Stimulated activated naive CD8-positive, alpha-beta T cell treated with anti-CD3 and anti-CD28 coated beads, Interleukin-15, amount 100 ng/mL, for 72 hours (primary cell): ENCODE measurements at regions not wholly inside any gene's neighbourhood (a gene's known extent, or its start where the extent isn't known, plus 50 kb on each side); places are given as distances from the start of the nearest gene placed in this dataset.
"Not testable (repeated sequence)": the region's sequence is repeated elsewhere in the genome, so short reads cannot be mapped to it uniquely, and the experiment has no call there.

Source experiments
- ATAC-seq: fragments of 150-1000 bp; cut with Tn5 transposase; 2 replicates; pipeline ENCODE4 v1.10.0; 2021; ENCODE audit warnings: mild to moderate bottlenecking, moderate library complexity
- DNase-seq, 2 donors: peaks; one replicate each; pipeline ENCODE4 v3.0.0; 2021 to 2022
- H3K27ac Mint-ChIP-seq, 2 donors: one replicate each; pipeline ENCODE4 v1.8.0; 2022; ENCODE audit warnings: mild to moderate bottlenecking in 2 of 2, mixed read lengths in 2 of 2, moderate library complexity in 2 of 2
- H3K27me3 Mint-ChIP-seq: one replicate; pipeline ENCODE4 v1.8.0; 2022; ENCODE audit warnings: mixed read lengths
- H3K4me1 Mint-ChIP-seq: one replicate; pipeline ENCODE4 v1.8.0; 2022; ENCODE audit warnings: mild to moderate bottlenecking, mixed read lengths
- H3K4me3 Mint-ChIP-seq, 2 donors: one replicate each; pipeline ENCODE4 v1.8.0; 2022; ENCODE audit warnings: mild to moderate bottlenecking in 2 of 2, mixed read lengths in 2 of 2, moderate library complexity in 1 of 2
- H3K9me3 Mint-ChIP-seq, 2 donors: one replicate each; pipeline ENCODE4 v1.8.0; 2022; ENCODE audit warnings: mixed read lengths in 2 of 2

DNA sequence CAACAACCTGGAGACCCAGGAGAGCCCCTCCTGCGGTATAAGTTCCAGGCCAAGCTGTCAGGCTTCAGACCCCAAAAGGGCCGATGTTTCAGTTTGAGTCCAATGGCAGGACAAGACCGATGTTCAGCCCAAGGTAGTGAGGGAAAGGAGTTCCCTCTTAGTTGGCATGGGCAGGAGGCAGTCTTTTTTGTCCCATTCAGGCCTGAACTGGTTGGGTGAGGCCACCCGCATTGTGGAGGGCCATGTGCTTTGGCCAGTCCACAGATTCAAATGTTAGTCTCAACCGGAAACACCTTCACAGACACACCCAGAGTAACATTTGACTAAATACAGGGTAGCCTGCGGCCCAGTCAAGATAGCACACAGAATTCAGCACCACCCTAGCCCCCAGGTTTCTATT is 89.6 kb upstream of the ANKRD10 start:
- Mint-ChIP-seq H3K27me3 (peaks cover 38% of the 10 kb centered on the region), H3K4me3 (no peak overlapping the region), H3K4me1 (no peaks in the 10 kb centered on the region), H3K27ac (no peak overlapping the region), H3K9me3 (no peaks in the 10 kb centered on the region)
- DNase-seq (no peak), ATAC-seq (no peak)

DNA sequence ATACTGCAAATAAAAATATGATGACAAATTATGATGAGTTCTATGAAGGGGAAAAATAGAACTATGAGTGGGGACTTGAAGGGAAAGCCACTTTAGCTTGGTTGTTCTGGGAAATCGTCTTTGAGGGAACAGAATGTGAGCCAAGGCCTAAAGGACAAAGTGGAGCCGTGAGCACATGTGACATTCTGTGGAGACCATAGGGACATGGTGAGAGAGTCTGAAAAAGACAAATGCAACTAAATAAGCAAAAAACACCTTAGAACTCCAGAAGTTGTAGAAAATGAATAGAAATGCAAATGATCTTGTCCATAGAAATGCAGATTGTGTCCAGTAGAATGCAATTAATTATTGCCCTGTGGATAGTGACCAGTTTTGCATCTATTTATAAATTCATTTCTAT is 86.8 kb upstream of the ANKRD10 start:
- Mint-ChIP-seq H3K9me3 (no peaks in the 10 kb centered on the region), H3K27me3 (peaks cover 50% of the 10 kb centered on the region), H3K4me3 (no peak overlapping the region), H3K4me1 (no peaks in the 10 kb centered on the region), H3K27ac (no peak overlapping the region)
- no peak for ATAC-seq
- DNase-seq: no peak

DNA sequence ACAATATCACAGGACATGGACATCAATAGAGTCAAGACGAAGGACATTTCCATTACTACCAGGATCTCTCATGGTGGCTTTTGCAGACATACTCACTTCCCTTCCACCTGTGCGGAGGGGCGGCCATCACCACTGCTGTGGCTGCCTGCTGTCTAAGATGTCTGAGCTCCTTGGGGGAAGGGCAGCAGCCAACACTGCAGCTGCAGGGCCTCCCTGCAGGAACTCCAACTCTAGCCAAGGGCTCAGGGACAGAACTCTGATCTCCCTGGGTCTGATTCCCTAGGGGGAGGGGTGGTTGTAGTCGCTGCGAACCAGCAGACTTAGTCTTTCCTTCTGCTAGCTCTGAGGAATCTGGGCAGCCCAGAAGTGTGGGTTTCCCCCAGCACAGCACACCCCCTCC is 78.9 kb upstream of the ANKRD10 start:
- Mint-ChIP-seq H3K9me3 (no peaks in the 10 kb centered on the region), H3K27me3 (peaks cover 56% of the 10 kb centered on the region), H3K27ac (no peak overlapping the region), H3K4me3 (no peak overlapping the region), H3K4me1 (no peaks in the 10 kb centered on the region)
- ATAC-seq (no peak), DNase-seq (no peak)

DNA sequence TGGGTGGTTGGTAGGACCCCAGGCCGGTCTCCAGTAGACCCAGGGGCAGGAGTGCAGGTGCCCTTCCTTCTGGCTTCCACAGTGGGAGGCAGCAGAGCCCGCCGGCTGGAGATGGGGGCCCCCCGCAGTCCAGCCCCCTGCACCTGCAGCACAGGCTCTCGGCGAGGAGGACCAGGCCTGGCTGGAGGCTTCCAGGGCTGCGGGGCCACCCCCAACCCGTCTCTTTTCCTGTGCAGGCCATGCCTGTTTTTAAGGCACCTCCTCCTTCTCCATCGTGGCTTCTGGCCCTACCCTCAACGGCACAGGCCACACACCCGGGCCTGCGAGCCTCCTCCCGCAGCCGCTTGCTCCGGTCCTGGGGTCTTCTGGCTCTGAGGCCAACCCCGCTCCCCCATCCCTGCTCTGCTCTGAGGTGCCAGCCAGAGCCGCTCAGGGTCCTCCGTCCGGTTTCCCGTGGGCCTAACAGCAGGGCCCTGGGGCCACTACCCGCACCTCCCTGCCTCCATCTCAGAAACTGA is 77.2 kb upstream of the ANKRD10 start:
- Mint-ChIP-seq H3K4me1 (no peaks in the 10 kb centered on the region), H3K27ac (no peak overlapping the region), H3K9me3 (no peaks in the 10 kb centered on the region), H3K27me3 (peaks cover 55% of the 10 kb centered on the region), H3K4me3 (no peak overlapping the region)
- peak; percentile 12 for ATAC-seq
- DNase-seq: no peak

DNA sequence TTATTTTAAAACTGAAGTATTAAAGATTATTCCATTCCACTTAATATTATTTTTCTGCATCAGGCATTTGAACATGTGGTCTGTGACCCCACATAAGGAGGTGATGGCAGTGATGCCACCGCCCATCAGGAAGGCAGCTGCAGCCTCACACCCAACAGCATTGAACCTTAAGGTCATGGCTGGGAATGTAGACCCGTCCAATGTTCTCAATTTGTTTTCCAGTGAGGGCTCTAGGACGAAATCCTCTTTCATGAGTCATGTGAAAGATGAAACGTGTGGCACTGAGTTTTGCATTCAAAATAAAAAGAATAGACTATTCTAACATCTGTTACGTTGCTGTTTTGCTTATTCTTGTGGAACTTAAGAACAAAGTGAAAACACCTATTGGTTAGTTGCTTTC is 74.5 kb upstream of the ANKRD10 start:
- no peak overlapping the region for H3K27ac Mint-ChIP-seq
- H3K9me3 Mint-ChIP-seq: no peaks in the 10 kb centered on the region
- H3K4me1 Mint-ChIP-seq: no peaks in the 10 kb centered on the region
- peaks cover 46% of the 10 kb centered on the region for H3K27me3 Mint-ChIP-seq
- ATAC-seq (no peak), DNase-seq (no peak)
- H3K4me3 Mint-ChIP-seq: no peak overlapping the region

DNA sequence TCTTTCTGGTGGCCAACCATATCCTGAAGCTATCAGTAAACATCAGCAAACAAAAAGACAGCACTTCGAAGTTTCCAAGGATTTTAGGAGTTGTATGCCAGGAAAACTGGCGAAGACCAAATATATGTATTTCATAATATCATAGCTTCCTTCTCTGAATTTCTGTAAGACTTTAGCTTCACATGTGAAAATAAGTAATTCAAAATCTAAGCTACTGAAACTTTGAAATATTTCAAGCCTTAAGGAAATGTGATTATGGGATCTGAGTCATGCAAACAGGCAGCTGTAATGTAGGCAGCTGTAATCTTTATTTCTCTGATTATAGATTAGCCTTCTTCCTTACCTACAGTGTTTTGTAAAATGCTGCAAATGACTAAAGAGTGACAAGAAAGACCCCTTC is 70.7 kb upstream of the ANKRD10 start:
- no peak for DNase-seq
- Mint-ChIP-seq H3K27ac (no peak overlapping the region), H3K9me3 (no peaks in the 10 kb centered on the region), H3K27me3 (peaks cover 70% of the 10 kb centered on the region), H3K4me3 (no peak overlapping the region), H3K4me1 (no peaks in the 10 kb centered on the region)
- ATAC-seq: no peak

DNA sequence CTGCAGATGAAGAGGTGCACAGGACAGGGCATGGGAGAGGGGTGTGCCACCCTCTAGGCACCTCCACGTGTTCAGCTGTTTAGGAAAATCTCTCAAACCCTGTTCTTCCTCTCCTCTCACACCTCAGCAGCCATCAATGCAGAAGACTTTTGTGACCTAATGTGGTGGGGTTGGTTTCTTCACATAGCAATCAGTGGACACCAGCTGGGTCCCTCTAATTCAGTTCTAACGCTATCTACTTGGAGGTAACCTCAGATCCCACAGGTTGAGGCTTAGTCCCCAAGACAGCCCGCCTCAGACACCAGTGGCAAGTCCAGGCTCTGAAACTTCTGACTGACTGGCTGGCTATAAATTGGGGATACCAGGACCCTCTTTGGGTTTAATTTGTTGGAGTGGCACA is 69.9 kb upstream of the ANKRD10 start:
- Mint-ChIP-seq H3K27me3 (peaks cover 74% of the 10 kb centered on the region), H3K9me3 (no peaks in the 10 kb centered on the region), H3K4me3 (no peak overlapping the region), H3K4me1 (no peaks in the 10 kb centered on the region), H3K27ac (no peak overlapping the region)
- no peak for DNase-seq
- no peak for ATAC-seq

DNA sequence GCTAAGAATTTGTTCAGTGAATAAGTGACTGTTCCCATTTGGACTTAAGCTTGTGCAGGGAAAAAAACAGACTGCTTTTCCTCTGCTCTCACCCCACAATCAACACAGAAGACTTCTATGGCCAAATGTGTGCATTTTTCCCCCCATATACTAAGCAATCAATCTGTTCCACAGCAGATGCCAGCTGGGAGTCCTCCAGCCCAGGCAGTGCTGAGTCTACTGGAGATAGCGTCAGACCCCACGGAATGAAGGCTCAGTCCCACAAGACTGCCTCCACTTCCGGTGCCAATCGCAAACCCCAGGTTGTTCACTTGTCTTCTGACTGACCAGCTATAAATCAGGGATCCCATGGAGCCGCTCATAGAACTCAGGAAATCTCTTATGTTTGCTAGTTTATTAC is 69.5 kb upstream of the ANKRD10 start:
- ATAC-seq (no peak), DNase-seq (no peak)
- H3K4me3 Mint-ChIP-seq: no peak overlapping the region
- peaks cover 72% of the 10 kb centered on the region for H3K27me3 Mint-ChIP-seq
- H3K27ac Mint-ChIP-seq: no peak overlapping the region
- H3K4me1 Mint-ChIP-seq: no peaks in the 10 kb centered on the region
- no peaks in the 10 kb centered on the region for H3K9me3 Mint-ChIP-seq

DNA sequence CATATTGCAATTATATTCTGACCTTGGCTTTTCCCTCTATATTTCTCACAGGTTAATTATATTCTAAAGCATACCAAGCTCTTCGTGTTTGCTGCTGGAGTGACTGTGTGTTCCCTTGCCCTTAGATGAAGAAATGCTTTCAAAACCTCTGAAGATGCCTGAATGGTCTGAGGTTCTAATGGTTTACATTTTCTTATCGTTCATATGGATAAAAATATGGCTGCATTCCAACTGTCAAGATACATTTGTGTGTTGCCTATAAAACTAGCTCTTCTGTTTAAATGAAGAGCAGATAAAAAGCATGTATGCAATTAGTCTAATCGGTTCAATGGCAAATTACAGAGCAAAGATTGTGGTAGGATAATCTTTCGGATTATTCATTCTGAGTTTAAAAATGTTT is 68.4 kb upstream of the ANKRD10 start:
- ATAC-seq: no peak
- H3K9me3 Mint-ChIP-seq: peaks cover 0 to 6% of the 10 kb centered on the region in 2 donors

DNA sequence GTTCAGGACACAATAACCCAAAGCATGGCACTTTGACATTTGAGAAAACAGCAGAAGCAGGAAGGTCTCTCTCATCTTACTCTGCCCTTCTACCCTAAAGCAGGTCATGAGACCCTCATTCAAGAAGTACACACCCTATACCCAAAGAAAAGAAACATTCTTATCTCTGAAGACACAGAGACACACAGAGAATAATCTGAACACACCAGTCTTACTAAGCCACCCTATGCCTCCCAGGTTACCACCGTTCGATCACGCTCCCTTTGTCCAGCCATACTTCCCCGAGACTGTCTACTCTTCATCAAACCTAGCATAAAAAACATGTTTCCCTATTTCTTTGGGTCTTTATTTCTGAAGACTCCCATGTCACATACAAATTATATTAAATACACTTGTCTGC is 66.5 kb upstream of the ANKRD10 start:
- H3K4me1 Mint-ChIP-seq: no peaks in the 10 kb centered on the region
- H3K4me3 Mint-ChIP-seq: no peak overlapping the region
- DNase-seq: no peak
- no peak for ATAC-seq
- H3K27me3 Mint-ChIP-seq: peaks cover 73% of the 10 kb centered on the region
- H3K9me3 Mint-ChIP-seq: peaks cover 0 to 10% of the 10 kb centered on the region in 2 donors
- H3K27ac Mint-ChIP-seq: no peak overlapping the region

More for the DNA sequence above, 68.4 kb upstream of the ANKRD10 start:
- no peak for DNase-seq
- H3K27me3 Mint-ChIP-seq: peaks cover 77% of the 10 kb centered on the region
- H3K4me1 Mint-ChIP-seq: no peaks in the 10 kb centered on the region
- no peak overlapping the region for H3K27ac Mint-ChIP-seq
- no peak overlapping the region for H3K4me3 Mint-ChIP-seq

DNA sequence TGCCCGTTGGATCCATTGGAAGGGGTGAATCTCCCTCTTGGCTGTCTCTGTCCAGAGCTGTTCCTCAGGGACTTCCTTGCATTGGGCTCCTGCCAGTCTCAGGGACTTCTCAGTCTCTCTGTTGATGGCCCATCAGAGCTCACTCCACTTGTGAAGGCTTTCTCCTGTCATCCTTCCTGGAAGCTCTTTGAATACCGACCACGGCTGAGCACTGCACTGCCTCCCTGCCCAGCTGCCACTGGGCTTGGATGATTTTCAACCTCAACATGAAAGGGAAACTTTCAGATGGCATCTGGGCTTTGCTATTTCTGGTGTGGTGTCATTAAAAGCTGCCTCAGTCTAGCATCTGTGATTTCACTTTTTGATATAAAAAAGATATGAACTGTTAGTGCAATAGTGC is 66.1 kb upstream of the ANKRD10 start:
- H3K27ac Mint-ChIP-seq: no peak overlapping the region
- DNase-seq (no peak), ATAC-seq (no peak)

DNA sequence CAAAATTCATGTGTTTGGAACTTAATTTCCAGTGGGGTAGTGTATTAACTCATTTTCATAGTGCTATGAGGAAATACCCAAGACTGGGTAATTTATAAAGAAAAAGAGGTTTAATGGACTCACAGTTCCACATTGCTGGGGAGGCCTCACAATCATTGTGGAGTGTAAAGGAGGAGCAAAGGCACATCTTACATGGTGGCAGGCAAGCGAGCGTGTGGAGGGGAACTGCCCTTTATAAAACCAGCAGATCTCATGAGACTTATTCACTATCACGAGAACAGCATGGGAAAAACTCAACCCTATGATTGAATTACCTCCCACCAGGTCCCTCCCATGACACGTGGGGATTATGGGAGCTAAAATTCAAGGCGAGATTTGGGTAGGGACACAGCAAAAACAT is 64.3 kb upstream of the ANKRD10 start:
- not testable (repeated sequence) for H3K27ac Mint-ChIP-seq

More for the DNA sequence above, 66.1 kb upstream of the ANKRD10 start:
- Mint-ChIP-seq H3K4me3 (no peak overlapping the region), H3K27me3 (peaks cover 76% of the 10 kb centered on the region), H3K9me3 (peaks cover 0 to 10% of the 10 kb centered on the region in 2 donors), H3K4me1 (no peaks in the 10 kb centered on the region)

DNA sequence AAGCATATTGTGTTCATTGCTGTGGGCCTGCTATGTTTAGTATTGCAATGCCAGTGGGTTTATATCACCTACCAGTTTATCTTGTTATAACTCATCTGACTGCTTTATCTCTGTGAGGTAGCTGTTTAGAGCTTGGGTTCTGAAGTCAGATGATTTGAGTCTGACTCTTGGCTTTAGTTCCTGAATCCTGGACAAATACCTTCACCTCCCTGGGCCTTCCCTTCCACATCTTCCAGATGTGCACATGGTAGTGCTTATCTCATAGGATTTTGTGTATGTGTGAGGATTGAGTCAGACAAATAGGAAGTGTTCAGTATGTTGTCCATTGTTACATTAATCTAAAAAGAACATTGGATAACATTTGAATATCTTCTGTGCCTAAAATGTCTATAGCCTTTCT is 63.5 kb upstream of the ANKRD10 start:
- Mint-ChIP-seq H3K4me3 (no peak overlapping the region), H3K4me1 (no peaks in the 10 kb centered on the region), H3K27ac (no peak overlapping the region), H3K27me3 (peaks cover 62% of the 10 kb centered on the region), H3K9me3 (peaks cover 3 to 13% of the 10 kb centered on the region in 2 donors)
- DNase-seq (no peak), ATAC-seq (no peak)

More for the DNA sequence above, 64.3 kb upstream of the ANKRD10 start:
- not testable (repeated sequence) for H3K4me1 Mint-ChIP-seq, H3K4me3 Mint-ChIP-seq, DNase-seq, ATAC-seq
- H3K9me3 Mint-ChIP-seq: peaks cover 0 to 10% of the 10 kb centered on the region in 2 donors
- peaks cover 65% of the 10 kb centered on the region for H3K27me3 Mint-ChIP-seq

DNA sequence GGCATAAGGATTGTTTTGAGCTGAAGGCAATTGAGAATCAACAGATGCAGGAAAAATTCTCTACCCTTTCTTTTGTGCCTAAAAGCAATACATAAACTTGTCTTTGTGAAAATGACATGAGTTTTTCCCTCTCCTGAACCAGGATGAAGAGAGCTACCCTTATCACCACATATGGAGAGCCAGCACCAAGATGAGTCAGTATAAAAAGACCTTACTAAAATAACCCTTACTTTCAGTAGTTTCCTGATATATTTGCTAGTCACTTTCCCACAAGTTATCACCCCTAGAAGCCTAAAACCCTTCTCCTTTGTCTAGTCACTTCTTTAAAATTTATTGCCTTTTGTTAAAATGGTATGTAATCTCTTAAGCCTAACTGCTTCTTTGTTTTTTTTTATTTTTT is 61.9 kb upstream of the ANKRD10 start:
- H3K4me1 Mint-ChIP-seq: no peaks in the 10 kb centered on the region
- no peak overlapping the region for H3K4me3 Mint-ChIP-seq
- H3K9me3 Mint-ChIP-seq: peaks cover 16 to 19% of the 10 kb centered on the region in 2 donors
- ATAC-seq: no peak
- no peak overlapping the region for H3K27ac Mint-ChIP-seq
- no peak for DNase-seq
- peaks cover 64% of the 10 kb centered on the region for H3K27me3 Mint-ChIP-seq

DNA sequence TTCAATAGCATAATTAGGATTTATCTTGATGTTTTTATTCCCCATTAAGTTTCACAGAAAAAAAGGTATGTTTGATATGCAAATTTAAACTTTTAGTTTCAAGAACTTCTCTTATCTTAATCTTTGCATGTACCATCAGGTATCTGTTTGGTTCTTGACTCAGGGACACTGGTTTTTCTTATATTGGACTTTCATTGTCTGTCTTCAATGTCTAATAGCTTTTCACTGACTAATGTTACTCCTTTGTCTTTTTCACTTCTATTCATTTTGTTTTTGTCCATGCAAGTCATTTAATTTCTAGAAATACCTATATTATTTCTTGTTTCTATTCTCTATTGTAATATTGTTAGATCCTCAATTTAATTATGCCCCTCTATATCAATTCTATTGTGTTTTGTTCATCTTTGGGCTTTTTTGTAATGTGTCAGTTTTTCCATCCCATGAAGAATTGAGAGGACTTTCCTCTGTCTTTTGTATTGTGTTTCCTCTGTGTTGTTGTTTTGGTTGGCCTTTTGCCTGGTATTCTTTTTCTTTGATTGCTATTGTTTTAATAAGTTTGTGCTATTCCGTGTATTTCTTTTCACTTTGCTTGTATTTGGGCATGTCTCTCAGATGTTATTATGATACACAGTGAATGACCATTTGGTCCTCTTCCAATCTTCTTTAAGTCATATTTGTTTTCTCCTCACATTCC is 58.3 kb upstream of the ANKRD10 start:
- no peak for DNase-seq
- ATAC-seq: no peak
- Mint-ChIP-seq H3K27me3 (peaks cover 73% of the 10 kb centered on the region), H3K4me1 (no peaks in the 10 kb centered on the region), H3K9me3 (peaks cover 21 to 22% of the 10 kb centered on the region in 2 donors), H3K4me3 (no peak overlapping the region), H3K27ac (peak overlapping the region in 1 of 2 donors; percentile 21)

DNA sequence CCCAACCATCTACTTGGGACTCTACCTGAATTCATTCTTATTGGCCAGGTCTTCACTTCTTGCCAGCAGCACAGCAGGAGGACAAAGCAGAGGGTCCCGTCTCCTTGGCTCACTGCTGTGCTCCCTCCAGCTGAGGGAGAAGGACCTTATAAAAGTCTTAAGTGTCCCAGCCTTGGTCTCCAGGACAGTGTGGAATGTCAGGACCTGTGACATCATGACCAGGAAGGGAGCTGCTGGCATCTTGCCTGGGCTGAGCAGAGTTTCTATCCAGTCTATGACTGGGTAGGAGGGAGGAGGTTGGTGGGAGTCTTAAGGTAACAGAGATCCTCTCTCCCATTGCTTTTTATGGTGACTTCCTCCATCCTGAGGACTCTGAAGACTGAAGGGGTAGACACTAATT is 56.6 kb upstream of the ANKRD10 start:
- Mint-ChIP-seq H3K4me3 (no peak overlapping the region), H3K27me3 (peaks cover 73% of the 10 kb centered on the region), H3K4me1 (no peaks in the 10 kb centered on the region), H3K9me3 (peaks cover 35 to 38% of the 10 kb centered on the region in 2 donors), H3K27ac (no peak overlapping the region)
- no peak for DNase-seq
- ATAC-seq: no peak
